Common myeloid progenitor, CD34-positive (primary cell): ENCODE measurements at regions not wholly inside any gene's neighbourhood (a gene's known extent, or its start where the extent isn't known, plus 50 kb on each side); places are given as distances from the start of the nearest gene placed in this dataset.

ENCODE experiments used
- CTCF ChIA-PET: fragments of 350-600 bp; sonication (Branson Sonifier 250); formaldehyde crosslinking; loops from one replicate; lab custom pipeline; 2021; ENCODE audit warnings: antibody characterized with exemption; lab: Charles Lee
- POLR2A ChIA-PET: fragments of 350-600 bp; sonication (Branson Sonifier 250); formaldehyde crosslinking; loops from one replicate; lab custom pipeline; 2021; ENCODE audit warnings: antibody characterized with exemption; lab: Charles Lee
- DNase-seq, 3 donors: peaks; one replicate each; pipeline versions ENCODE4 v3.0.0 to v3.0.0-alpha.2; 2013
- H3K27ac ChIP-seq, 2 experiments: 1 replicate in 1 of 2; 2 replicates in 1 of 2; pipeline ENCODE4 v1.7.0; 2013; ENCODE audit warnings: inconsistent platforms in 2 of 2, low read length in 2 of 2, mild to moderate bottlenecking in 2 of 2, low read depth in 1 of 2, moderate library complexity in 1 of 2; ENCODE audit not compliant: severe bottlenecking in 2 of 2, insufficient read depth in 1 of 2, poor library complexity in 1 of 2
- H3K27me3 ChIP-seq, 5 experiments: replicated peaks in 2 of 5; 1 replicate in 3 of 5; 2 replicates in 2 of 5; pipeline versions ENCODE4 v1.6.1 to v1.7.0; 2013; ENCODE audit warnings: low read length in 4 of 5, mild to moderate bottlenecking in 2 of 5, moderate library complexity in 2 of 5, inconsistent platforms in 1 of 5; ENCODE audit not compliant: insufficient read depth in 5 of 5, control insufficient read depth in 4 of 5
- H3K36me3 ChIP-seq, 4 experiments: 1 replicate in 2 of 4; 2 replicates in 2 of 4; pipeline versions ENCODE4 v1.6.1 to v1.7.0; 2013; ENCODE audit warnings: low read length in 3 of 4, control low read depth in 1 of 4, mild to moderate bottlenecking in 1 of 4; ENCODE audit not compliant: control insufficient read depth in 4 of 4, insufficient read depth in 4 of 4
- H3K4me1 ChIP-seq, 4 experiments: 1 replicate in 3 of 4; 2 replicates in 1 of 4; pipeline versions ENCODE4 v1.6.1 to v1.7.1; 2013; ENCODE audit warnings: low read length in 3 of 4, mild to moderate bottlenecking in 3 of 4, control low read depth in 1 of 4, inconsistent platforms in 1 of 4, moderate library complexity in 1 of 4; ENCODE audit not compliant: control insufficient read depth in 4 of 4, insufficient read depth in 4 of 4; ENCODE audit errors: control extremely low read depth in 1 of 4
- H3K4me3 ChIP-seq, 7 experiments: 1 replicate in 4 of 7; 2 replicates in 3 of 7; pipeline versions ENCODE4 v1.5.1 to v1.7.0; 2013; ENCODE audit warnings: mild to moderate bottlenecking in 7 of 7, low read length in 6 of 7, moderate library complexity in 6 of 7, inconsistent platforms in 2 of 7, low read depth in 2 of 7, control low read depth in 1 of 7; ENCODE audit not compliant: insufficient read depth in 4 of 7, control insufficient read depth in 1 of 7; ENCODE audit errors: extremely low read depth in 1 of 7
- H3K9me3 ChIP-seq, 5 experiments: 1 replicate in 4 of 5; 2 replicates in 1 of 5; pipeline versions ENCODE4 v1.6.1 to v1.7.1; 2013; ENCODE audit warnings: low read length in 4 of 5, mild to moderate bottlenecking in 2 of 5, inconsistent platforms in 1 of 5, low read depth in 1 of 5, moderate library complexity in 1 of 5; ENCODE audit not compliant: control insufficient read depth in 4 of 5, insufficient read depth in 2 of 5; ENCODE audit errors: control extremely low read depth in 1 of 5
- WGBS: methylation state at CpG from one replicate; pipeline ENCODE4 v1.1.5; 2013; ENCODE audit not compliant: insufficient coverage; 5-methylcytosine and 5-hydroxymethylcytosine counted together

DNA sequence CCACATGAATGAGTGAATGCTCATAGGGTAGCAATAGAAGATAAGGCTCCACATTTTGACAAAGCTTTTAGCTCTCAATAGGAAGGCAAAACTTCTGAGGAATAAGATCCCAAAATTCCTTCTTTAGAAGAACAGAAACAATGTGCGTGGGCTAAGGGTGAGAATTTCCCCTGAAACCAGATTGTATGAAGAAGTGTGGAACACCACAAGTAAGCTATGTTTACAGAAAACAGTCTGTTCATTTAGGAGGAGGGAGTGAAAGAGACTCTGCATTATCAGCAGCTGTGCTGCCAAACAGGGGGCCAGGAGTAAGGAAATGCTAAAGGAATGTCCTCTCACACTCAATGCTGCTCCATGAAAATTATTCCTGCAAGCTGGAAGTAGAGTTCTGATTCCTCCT, 851.6 kb downstream of the CENPC start:
- POLR2A ChIA-PET, result no interaction called here
- H3K4me3 ChIP-seq, result no peak overlapping the region
- no CpG with 5 or more reads among the region's 1 CpG for WGBS
- peaks cover 0 to 1% (median 0%) of the 10 kb centered on the region in 5 experiments for H3K9me3 ChIP-seq
- CTCF ChIA-PET, result no interaction called here
- no peak overlapping the region for H3K27ac ChIP-seq
- H3K4me1 ChIP-seq, result no peaks in the 10 kb centered on the region
- H3K36me3 ChIP-seq, result no peaks in the 10 kb centered on the region
- H3K27me3 ChIP-seq, result no peaks in the 10 kb centered on the region
- DNase-seq, result no peak

DNA sequence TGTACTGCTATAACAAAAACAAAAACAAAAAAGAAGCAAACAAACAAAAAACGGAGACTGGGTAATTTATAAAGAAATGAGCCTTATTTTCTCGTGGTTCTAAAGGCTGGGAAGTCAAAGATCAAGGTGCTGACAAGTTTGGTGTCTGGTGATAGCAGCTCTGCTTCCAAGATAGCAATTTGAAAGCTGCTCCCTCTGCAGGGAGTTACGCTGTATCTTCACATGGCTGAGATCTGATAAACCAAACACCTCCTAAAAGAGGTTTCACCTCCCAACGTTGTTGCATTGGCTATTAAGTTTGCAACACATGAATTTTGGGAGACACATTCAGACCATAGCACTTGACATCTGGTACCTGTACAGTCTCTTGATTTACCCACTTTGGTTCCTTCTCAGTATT, 854.2 kb downstream of the CENPC start:
- POLR2A ChIA-PET, result no interaction called here
- H3K4me1 ChIP-seq, result no peaks in the 10 kb centered on the region
- CTCF ChIA-PET, result no interaction called here
- WGBS, result 60% methylated on average over 3 of the region's 4 CpGs
- no peaks in the 10 kb centered on the region for H3K27me3 ChIP-seq
- H3K4me3 ChIP-seq, result no peak overlapping the region
- H3K9me3 ChIP-seq, result no peaks in the 10 kb centered on the region
- no peak for DNase-seq
- H3K27ac ChIP-seq, result no peak overlapping the region
- no peaks in the 10 kb centered on the region for H3K36me3 ChIP-seq

DNA sequence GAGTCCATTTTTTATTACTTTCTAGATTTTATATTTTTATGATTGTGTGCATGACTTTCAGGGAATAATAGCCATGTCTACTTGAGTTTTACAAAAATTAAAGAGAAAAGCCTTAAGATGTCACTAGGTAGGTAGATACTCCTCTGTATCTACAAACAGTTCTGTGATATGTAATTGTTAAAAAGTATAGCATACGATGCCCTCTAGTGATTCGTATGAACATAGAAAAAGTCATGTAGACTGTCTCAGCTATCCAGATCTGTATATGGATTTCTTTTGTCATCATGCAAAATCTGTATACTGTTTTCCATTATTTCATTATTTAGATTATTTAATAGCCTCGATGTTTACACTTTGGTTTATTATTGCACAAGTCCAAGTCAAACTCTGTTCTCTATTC, 856.6 kb downstream of the CENPC start:
- Histone ChIP-seq H3K27me3 (no peaks in the 10 kb centered on the region), H3K27ac (no peak overlapping the region), H3K9me3 (no peaks in the 10 kb centered on the region), H3K36me3 (no peaks in the 10 kb centered on the region), H3K4me1 (no peaks in the 10 kb centered on the region), H3K4me3 (no peak overlapping the region)
- no peak for DNase-seq
- WGBS, result no CpG with 5 or more reads among the region's 3 CpGs
- ChIA-PET CTCF (no interaction called here), POLR2A (no interaction called here)

DNA sequence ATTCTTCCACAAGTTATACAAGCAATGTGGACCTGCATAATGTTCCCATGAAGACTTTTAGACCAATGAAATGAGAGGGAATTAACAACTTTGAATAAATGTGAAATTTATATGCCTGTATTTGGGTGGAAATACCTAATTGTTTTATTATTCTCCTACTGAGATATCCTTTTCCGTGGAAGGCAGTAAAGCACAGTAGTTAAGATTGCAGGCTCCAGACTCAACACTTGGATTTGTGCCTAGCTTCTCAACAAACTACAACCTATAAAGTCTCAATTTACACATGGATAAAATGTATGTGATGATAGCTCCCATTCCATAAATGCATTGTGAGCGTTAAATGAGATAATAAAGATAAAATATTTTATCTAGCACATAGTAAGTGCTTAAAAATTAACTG, 857.8 kb downstream of the CENPC start:
- WGBS, result no CpG with 5 or more reads among the region's 2 CpGs

DNA sequence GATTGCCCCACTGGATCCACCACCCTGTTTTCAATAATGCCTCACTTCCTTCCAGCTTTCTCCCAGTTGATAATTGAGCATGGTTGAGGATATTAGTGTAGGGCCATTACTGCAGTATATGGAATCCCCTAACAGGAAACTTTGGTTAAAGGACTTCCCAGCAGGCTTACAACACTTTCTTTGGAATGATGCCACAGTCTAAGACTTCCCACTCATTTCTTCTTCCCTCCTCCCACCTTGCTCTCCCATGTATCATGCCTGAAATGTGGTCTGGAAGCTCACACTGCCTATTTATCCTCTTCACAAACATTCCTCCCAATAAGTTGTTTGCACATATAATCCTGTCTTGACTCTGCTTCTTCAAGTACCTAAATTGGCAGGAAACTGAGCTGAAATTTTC, 863.3 kb downstream of the CENPC start:
- Histone ChIP-seq H3K27me3 (no peaks in the 10 kb centered on the region), H3K4me3 (no peak overlapping the region), H3K27ac (no peak overlapping the region), H3K36me3 (no peaks in the 10 kb centered on the region), H3K4me1 (no peaks in the 10 kb centered on the region), H3K9me3 (no peaks in the 10 kb centered on the region)
- ChIA-PET POLR2A (no interaction called here), CTCF (interaction anchor here (0.5 kb wide), 1 partner anchor 600 kb away, joined by 3 read pairs; no protein-coding TSS in a partner anchor)
- no peak for DNase-seq

More for the DNA sequence above, 857.8 kb downstream of the CENPC start:
- ChIA-PET POLR2A (no interaction called here), CTCF (no interaction called here)
- Histone ChIP-seq H3K4me1 (no peaks in the 10 kb centered on the region), H3K36me3 (no peaks in the 10 kb centered on the region), H3K4me3 (no peak overlapping the region), H3K27ac (no peak overlapping the region), H3K27me3 (no peaks in the 10 kb centered on the region), H3K9me3 (no peaks in the 10 kb centered on the region)
- no peak for DNase-seq

DNA sequence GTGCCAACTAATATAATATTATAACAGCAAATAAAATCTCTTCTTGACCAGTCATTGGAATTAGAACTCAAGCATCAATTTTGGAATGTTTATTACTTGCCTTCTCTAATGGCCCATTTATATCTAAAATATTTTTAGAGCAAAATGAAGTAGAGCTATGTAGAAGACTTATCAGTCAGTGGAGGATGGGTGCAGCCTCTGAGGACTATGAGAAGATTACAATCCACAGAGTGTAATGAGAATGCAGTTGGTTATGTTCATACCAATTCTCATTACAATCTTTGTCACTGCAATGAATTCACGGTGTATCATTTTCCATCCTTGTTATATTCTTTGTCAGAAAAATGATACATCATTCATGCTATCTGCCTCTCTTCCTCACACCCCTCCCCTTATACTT, 878.1 kb downstream of the CENPC start:
- no peak for DNase-seq
- Histone ChIP-seq H3K9me3 (peaks cover 0 to 1% (median 0%) of the 10 kb centered on the region in 5 experiments), H3K36me3 (no peaks in the 10 kb centered on the region), H3K27ac (no peak overlapping the region), H3K4me3 (no peak overlapping the region), H3K27me3 (no peaks in the 10 kb centered on the region), H3K4me1 (no peaks in the 10 kb centered on the region)
- ChIA-PET POLR2A (no interaction called here), CTCF (no interaction called here)
- no CpG with 5 or more reads among the region's 1 CpG for WGBS

DNA sequence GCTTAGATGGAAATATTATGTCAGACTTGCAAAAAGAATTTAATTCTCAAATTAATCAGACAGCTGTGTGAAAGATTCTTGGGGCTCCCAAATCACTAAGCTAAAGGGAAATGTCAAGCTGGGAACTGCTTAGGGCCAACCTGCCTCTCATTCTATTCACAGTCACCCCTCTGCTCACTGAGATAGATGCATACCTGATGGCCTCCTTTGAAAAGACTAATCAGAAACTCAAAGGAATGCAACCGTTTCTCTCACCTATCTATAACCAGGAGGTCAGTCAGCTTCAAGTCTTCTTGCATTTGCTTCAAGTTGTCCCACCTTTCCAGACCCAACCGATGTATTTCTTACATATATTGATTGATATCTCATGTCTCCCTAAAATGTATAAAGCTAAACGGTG, 882.7 kb downstream of the CENPC start:
- 67% methylated on average over 1 of the region's 3 CpGs for WGBS
- Histone ChIP-seq H3K27ac (no peak overlapping the region), H3K4me3 (no peak overlapping the region), H3K4me1 (no peaks in the 10 kb centered on the region), H3K36me3 (no peaks in the 10 kb centered on the region), H3K9me3 (no peaks in the 10 kb centered on the region), H3K27me3 (no peaks in the 10 kb centered on the region)
- CTCF ChIA-PET, result interaction anchor here (1.2 kb wide), 1 partner anchor 14 kb away, joined by 3 read pairs; no protein-coding TSS in a partner anchor
- DNase-seq, result no peak
- POLR2A ChIA-PET, result no interaction called here
